ENCODE measurements at regions not wholly inside any gene's neighbourhood (a gene's known extent, or its start where the extent isn't known, plus 50 kb on each side); places are given as distances from the start of the nearest gene placed in this dataset.

DNA sequence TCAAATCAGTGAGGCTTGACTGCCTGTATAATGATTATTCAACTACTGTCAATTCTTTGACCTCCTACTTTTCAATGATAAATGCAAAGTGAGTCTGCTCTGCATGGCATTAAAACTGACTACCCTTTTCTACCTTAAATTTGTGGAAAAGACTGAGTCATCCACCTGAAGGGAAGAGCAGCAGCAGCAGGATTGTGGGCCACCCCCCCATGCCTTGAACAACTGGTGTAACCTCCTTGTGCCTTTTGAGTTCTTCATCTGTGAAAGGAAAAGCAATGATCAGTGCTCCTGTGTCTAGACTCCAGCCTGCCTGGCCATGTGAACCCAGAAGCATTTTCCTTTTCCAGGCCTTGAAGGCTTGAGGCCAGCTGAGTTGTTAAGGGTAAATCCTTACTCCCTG, 102.9 kb downstream of the OSR1 start:
- TF ChIP-seq, protein P1, sequence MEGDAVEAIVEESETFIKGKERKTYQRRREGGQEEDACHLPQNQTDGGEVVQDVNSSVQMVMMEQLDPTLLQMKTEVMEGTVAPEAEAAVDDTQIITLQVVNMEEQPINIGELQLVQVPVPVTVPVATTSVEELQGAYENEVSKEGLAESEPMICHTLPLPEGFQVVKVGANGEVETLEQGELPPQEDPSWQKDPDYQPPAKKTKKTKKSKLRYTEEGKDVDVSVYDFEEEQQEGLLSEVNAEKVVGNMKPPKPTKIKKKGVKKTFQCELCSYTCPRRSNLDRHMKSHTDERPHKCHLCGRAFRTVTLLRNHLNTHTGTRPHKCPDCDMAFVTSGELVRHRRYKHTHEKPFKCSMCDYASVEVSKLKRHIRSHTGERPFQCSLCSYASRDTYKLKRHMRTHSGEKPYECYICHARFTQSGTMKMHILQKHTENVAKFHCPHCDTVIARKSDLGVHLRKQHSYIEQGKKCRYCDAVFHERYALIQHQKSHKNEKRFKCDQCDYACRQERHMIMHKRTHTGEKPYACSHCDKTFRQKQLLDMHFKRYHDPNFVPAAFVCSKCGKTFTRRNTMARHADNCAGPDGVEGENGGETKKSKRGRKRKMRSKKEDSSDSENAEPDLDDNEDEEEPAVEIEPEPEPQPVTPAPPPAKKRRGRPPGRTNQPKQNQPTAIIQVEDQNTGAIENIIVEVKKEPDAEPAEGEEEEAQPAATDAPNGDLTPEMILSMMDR (conservative IDR thresholded peaks at IDR 0.05), result no peak
- TF ChIP-seq ZFX (IDR thresholded peaks at IDR 0.05), result no peak
